HG03139 (cell line): ENCODE measurements at regions not wholly inside any gene's neighbourhood (a gene's known extent, or its start where the extent isn't known, plus 50 kb on each side); places are given as distances from the start of the nearest gene placed in this dataset.
"Not testable (repeated sequence)": the region's sequence is repeated elsewhere in the genome, so short reads cannot be mapped to it uniquely, and the experiment has no call there.

Experiments used
- ATAC-seq: cut with Tn5 transposase; IDR thresholded peaks from one replicate; pipeline ENCODE4 v1.9.1; 2021; ENCODE audit not compliant: unreplicated experiment

- no peak for ATAC-seq
Observed at GRCh38 chr2:236346366-236346765, 82.2 kb upstream of the ASB18 start.

GRCh38 chr2:236348279-236348678 lies 84.1 kb upstream of the ASB18 start:
- no peak for ATAC-seq

- ATAC-seq, result no peak
Observed at GRCh38 chr2:236348976-236349375, 84.8 kb upstream of the ASB18 start.

- ATAC-seq, result no peak
Observed at GRCh38 chr2:236350426-236350825, 86.2 kb upstream of the ASB18 start.

GRCh38 chr2:236351966-236352525 lies 87.8 kb upstream of the ASB18 start:
- ATAC-seq, result no peak

- no peak for ATAC-seq
Observed at GRCh38 chr2:236352761-236353593, 88.8 kb upstream of the ASB18 start.

GRCh38 chr2:236353594-236353942 lies 89.4 kb upstream of the ASB18 start:
- no peak for ATAC-seq

- no peak for ATAC-seq
Observed at GRCh38 chr2:236354056-236354940, 90.1 kb upstream of the ASB18 start.

- no peak for ATAC-seq
Observed at GRCh38 chr2:236354973-236355595, 90.9 kb upstream of the ASB18 start.

- ATAC-seq, result no peak
Observed at GRCh38 chr2:236355911-236356310, 91.7 kb upstream of the ASB18 start.

GRCh38 chr2:236356321-236356720 lies 92.1 kb upstream of the ASB18 start:
- ATAC-seq, result not testable (repeated sequence)

GRCh38 chr2:236358482-236358881 lies 94.3 kb upstream of the ASB18 start:
- ATAC-seq, result not testable (repeated sequence)

GRCh38 chr2:236359426-236360045 lies 95.3 kb upstream of the ASB18 start:
- no peak for ATAC-seq

- ATAC-seq, result no peak
Observed at GRCh38 chr2:236360496-236360895, 96.3 kb upstream of the ASB18 start.

GRCh38 chr2:236363711-236364277 lies 99.6 kb upstream of the ASB18 start:
- ATAC-seq, result no peak

- ATAC-seq, result no peak
Observed at GRCh38 chr2:236365258-236366048, 101.2 kb upstream of the ASB18 start.

- ATAC-seq, result no peak
Observed at GRCh38 chr2:236366049-236366387, 101.8 kb upstream of the ASB18 start.

- no peak for ATAC-seq
Observed at GRCh38 chr2:236366397-236366796, 102.2 kb upstream of the ASB18 start.

GRCh38 chr2:236367506-236368289 lies 103.5 kb upstream of the ASB18 start:
- no peak for ATAC-seq
